H1 (cell line): ENCODE measurements at regions not wholly inside any gene's neighbourhood (a gene's known extent, or its start where the extent isn't known, plus 50 kb on each side); places are given as distances from the start of the nearest gene placed in this dataset.

Source experiments
- CBX8 ChIP-seq: fragments of 300-800, 300-1000 bp; sonication (generic); IDR thresholded peaks from 2 replicates; pipeline ENCODE4 v1.7.1; 2016; ENCODE audit warnings: low read depth, low read length, borderline replicate concordance
- CHD2 ChIP-seq: IDR thresholded peaks from 2 replicates; pipeline ENCODE4 v1.6.1; 2012; ENCODE audit warnings: low read length, improper control_type of control experiment
- EZH2 ChIP-seq: fragments of 200-600 bp; sonication (generic); IDR thresholded peaks from 2 replicates; pipeline ENCODE4 v1.7.1; 2012; ENCODE audit warnings: low read depth, mild to moderate bottlenecking, moderate library complexity, low read length, inconsistent platforms; ENCODE audit not compliant: severe bottlenecking
- KDM5A ChIP-seq: fragments of 200-600 bp; IDR thresholded peaks from 2 replicates; pipeline ENCODE4 v1.7.1; 2012; ENCODE audit warnings: mild to moderate bottlenecking, low read length, inconsistent platforms, mixed read lengths
- NANOG ChIP-seq: IDR thresholded peaks from 2 replicates; pipeline ENCODE4 v1.6.1; 2011; ENCODE audit warnings: low read length, low read depth, mild to moderate bottlenecking, inconsistent platforms; ENCODE audit not compliant: insufficient read depth, poor library complexity, severe bottlenecking

- TF ChIP-seq KDM5A, result no peak
- TF ChIP-seq CHD2, result no peak
- TF ChIP-seq CBX8, result no peak
- TF ChIP-seq EZH2, result no peak
- TF ChIP-seq NANOG, result no peak
Measured at GRCh38 chr14:104321802-104322130, 183.4 kb downstream of the KIF26A start (continued).
